ENCODE measurements at regions not wholly inside any gene's neighbourhood (a gene's known extent, or its start where the extent isn't known, plus 50 kb on each side); places are given as distances from the start of the nearest gene placed in this dataset.

DNA sequence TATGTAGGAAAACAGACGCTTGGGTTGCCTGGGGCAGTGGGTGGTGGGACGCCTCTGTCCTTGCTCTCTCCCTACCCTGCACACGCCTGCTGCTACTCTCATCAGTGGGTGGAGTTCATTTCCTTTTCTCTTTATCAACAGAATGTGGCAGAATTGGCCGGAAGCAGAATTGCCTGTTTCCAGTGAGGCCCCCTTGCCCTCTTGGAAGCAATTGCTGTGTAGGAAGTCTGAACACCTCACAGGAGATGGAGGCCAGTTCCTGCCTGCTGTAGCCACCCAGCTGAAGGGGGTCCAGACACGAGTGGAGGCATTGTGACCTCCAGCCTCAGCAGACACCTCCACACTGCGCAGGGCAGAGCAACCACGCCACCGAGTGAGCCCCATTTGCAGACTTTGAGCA lies 331.6 kb upstream of the ZNF32 start:
- WGBS, 5 donors = 33 to 43% (median 33%) methylated on average over 8 of the region's 8 CpGs
- Histone ChIP-seq H3K36me3 (no peaks in the 10 kb centered on the region), H3K4me3 (no peak overlapping the region), H3K27ac (peak overlapping the region in 3 of 8 donors; percentile 2 to 35 (median 32)), H3K27me3 (replicated peaks in 1 of 7) (no peaks in the 10 kb centered on the region), H3K9me3 (no peaks in the 10 kb centered on the region), H3K4me1 (peaks cover 0 to 39% (median 13%) of the 10 kb centered on the region in 6 donors)
- DNase-seq = no peak
- TF ChIP-seq POLR2AphosphoS5 (IDR thresholded peaks at IDR 0.05) (no peak), POLR2A (IDR thresholded peaks at IDR 0.05) (no peak)
- TF ChIP-seq, protein P1, sequence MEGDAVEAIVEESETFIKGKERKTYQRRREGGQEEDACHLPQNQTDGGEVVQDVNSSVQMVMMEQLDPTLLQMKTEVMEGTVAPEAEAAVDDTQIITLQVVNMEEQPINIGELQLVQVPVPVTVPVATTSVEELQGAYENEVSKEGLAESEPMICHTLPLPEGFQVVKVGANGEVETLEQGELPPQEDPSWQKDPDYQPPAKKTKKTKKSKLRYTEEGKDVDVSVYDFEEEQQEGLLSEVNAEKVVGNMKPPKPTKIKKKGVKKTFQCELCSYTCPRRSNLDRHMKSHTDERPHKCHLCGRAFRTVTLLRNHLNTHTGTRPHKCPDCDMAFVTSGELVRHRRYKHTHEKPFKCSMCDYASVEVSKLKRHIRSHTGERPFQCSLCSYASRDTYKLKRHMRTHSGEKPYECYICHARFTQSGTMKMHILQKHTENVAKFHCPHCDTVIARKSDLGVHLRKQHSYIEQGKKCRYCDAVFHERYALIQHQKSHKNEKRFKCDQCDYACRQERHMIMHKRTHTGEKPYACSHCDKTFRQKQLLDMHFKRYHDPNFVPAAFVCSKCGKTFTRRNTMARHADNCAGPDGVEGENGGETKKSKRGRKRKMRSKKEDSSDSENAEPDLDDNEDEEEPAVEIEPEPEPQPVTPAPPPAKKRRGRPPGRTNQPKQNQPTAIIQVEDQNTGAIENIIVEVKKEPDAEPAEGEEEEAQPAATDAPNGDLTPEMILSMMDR (IDR thresholded peaks at IDR 0.05 in 8 of 11, conservative IDR thresholded peaks at IDR 0.05 in 3 of 11) = no peak
- intact Hi-C loops (cut with DNase I; ENCODE audit: low total_unique reads) = no loop called here

DNA sequence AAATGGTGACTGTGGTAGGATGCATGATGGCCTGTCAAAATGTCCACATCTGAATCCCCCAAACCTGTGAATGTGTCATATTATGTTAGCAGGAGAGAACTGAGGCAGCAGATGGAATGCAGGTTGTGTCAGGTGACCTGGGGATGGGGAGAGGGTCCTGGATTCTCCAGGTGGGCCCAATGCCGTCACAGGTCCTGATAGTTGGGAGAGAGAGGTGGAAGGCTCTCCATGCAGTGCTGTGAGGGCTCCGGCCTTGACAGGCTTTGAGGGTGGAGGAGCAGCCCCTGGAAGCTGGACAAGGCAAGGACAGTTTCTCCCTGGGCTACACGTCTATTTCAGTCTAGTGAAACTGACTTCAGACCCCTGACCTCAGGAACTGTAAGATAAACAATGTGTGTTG lies 330.9 kb upstream of the ZNF32 start:
- Histone ChIP-seq H3K27ac (peak overlapping the region in 2 of 8 donors; percentile 32 to 35), H3K4me1 (peaks cover 0 to 39% (median 13%) of the 10 kb centered on the region in 6 donors), H3K9me3 (no peaks in the 10 kb centered on the region), H3K36me3 (no peaks in the 10 kb centered on the region), H3K27me3 (replicated peaks in 1 of 7) (no peaks in the 10 kb centered on the region), H3K4me3 (no peak overlapping the region)
- WGBS, 5 donors = 68 to 85% (median 78%) methylated on average over 3 of the region's 3 CpGs
- TF ChIP-seq POLR2AphosphoS5 (IDR thresholded peaks at IDR 0.05) (no peak), POLR2A (IDR thresholded peaks at IDR 0.05) (no peak)
- TF ChIP-seq, protein P1 (IDR thresholded peaks at IDR 0.05 in 8 of 11, conservative IDR thresholded peaks at IDR 0.05 in 3 of 11) = no peak
- no peak for DNase-seq
- intact Hi-C loops (cut with DNase I; ENCODE audit: low total_unique reads) = no loop called here

DNA sequence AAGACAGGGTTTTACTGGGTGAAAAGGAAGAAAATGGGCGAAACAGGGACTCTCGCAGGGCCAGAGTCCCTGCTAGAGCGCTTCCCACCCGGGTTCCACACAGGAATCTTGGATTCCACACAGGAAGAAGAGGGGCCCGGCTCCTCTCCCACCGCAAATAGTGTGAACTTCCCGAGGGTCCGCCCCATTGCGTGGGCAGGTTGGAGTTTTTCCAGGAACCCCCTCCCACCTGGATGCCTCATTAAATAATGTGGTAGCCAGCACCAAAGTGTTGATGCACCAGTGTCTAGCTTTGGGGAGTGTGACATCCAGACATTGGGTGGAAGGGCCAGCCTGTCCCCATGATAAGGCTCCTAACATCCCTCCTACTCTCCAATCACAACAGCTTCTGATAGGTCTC lies 330.3 kb upstream of the ZNF32 start:
- 89 to 95% (median 94%) methylated on average over 8 to 9 of the region's 9 CpGs for WGBS, 5 donors

DNA sequence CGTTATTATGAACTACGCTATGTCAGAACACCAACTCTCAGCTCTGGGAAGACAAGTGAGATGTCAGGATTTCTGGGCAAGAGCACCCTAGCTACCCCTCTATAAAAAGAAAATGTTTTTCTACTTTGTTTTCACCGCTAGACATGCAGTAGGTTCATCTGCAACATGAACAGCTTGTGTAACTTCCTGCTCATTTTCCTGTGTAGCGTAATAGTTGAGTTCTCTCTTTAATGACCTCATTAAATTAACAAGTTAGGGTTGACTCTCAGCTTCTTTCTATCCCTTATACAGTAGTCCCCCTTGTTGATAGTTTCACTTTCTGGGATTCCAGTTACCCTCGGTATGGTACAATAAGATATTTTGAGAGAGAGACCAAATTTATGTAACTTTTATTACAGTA lies 329.4 kb upstream of the ZNF32 start:
- TF ChIP-seq POLR2AphosphoS5 (IDR thresholded peaks at IDR 0.05) = no peak
- TF ChIP-seq, protein P1 (IDR thresholded peaks at IDR 0.05 in 8 of 11, conservative IDR thresholded peaks at IDR 0.05 in 3 of 11) = no peak
- no peak for TF ChIP-seq POLR2A (IDR thresholded peaks at IDR 0.05)
- no peak for DNase-seq
- Histone ChIP-seq H3K4me1 (peaks cover 0 to 39% (median 13%) of the 10 kb centered on the region in 6 donors), H3K27ac (peak overlapping the region in 4 of 8 donors; percentile 38 to 64 (median 54)), H3K4me3 (peak overlapping the region in 1 of 8 donors; percentile 15), H3K27me3 (replicated peaks in 1 of 7) (no peaks in the 10 kb centered on the region), H3K36me3 (no peaks in the 10 kb centered on the region), H3K9me3 (no peaks in the 10 kb centered on the region)
- intact Hi-C loops (cut with DNase I; ENCODE audit: low total_unique reads) = no loop called here
- WGBS, 5 donors = 35 to 46% (median 42%) methylated on average over 5 of the region's 5 CpGs

More for the DNA sequence above, 330.3 kb upstream of the ZNF32 start:
- H3K27me3 ChIP-seq (replicated peaks in 1 of 7) = no peaks in the 10 kb centered on the region
- intact Hi-C loops (cut with DNase I; ENCODE audit: low total_unique reads) = no loop called here
- DNase-seq = no peak
- TF ChIP-seq POLR2A (IDR thresholded peaks at IDR 0.05) = no peak
- TF ChIP-seq, protein P1 (IDR thresholded peaks at IDR 0.05 in 8 of 11, conservative IDR thresholded peaks at IDR 0.05 in 3 of 11) = no peak
- no peak for TF ChIP-seq POLR2AphosphoS5 (IDR thresholded peaks at IDR 0.05)
- H3K9me3 ChIP-seq = no peaks in the 10 kb centered on the region
- H3K27ac ChIP-seq = peak overlapping the region in 1 of 8 donors; percentile 62
- peaks cover 0 to 39% (median 13%) of the 10 kb centered on the region in 6 donors for H3K4me1 ChIP-seq
- no peaks in the 10 kb centered on the region for H3K36me3 ChIP-seq
- no peak overlapping the region for H3K4me3 ChIP-seq
